HepG2 (cell line): ENCODE measurements at regions not wholly inside any gene's neighbourhood (a gene's known extent, or its start where the extent isn't known, plus 50 kb on each side); places are given as distances from the start of the nearest gene placed in this dataset.

Experiments used
- ATAC-seq: fragments of 200-7000 bp; cut with Tn5 transposase; 3 replicates; pipeline ENCODE4 v1.9.1; 2020; ENCODE audit warnings: mild to moderate bottlenecking, moderate library complexity
- BruUV-seq: library from RNA; stranded (reverse); fragments of 400-500 nt; replicated peaks from 2 replicates; lab custom pipeline; 2021; lab: Mats Ljungman, UMichigan
- CTCF ChIA-PET: fragments of 300-600 bp; formaldehyde crosslinking; extraction: SDS; loops from one replicate; lab custom pipeline; 2021; ENCODE audit warnings: low total read pairs, inconsistent platforms, low intra/inter-chr PET ratio; lab: Yijun Ruan, JAX
- POLR2A ChIA-PET: fragments of 350-600 bp; sonication (Branson Sonifier 250); formaldehyde crosslinking; loops from one replicate; lab custom pipeline; 2020; ENCODE audit warnings: antibody characterized with exemption, inconsistent platforms; lab: Yijun Ruan, JAX
- DNase-seq: peaks from one replicate; pipeline ENCODE4 v3.0.0-alpha.2; 2015; ENCODE audit warnings: low spot score
- FAIRE-seq: peaks from 3 replicates; lab custom pipeline; 2011; peaks lifted over from hg19 to GRCh38; lab: Jason Lieb, UNC
- H2AFZ ChIP-seq: one replicate; pipeline ENCODE4 v1.6.1; 2011; ENCODE audit warnings: low read length, inconsistent platforms
- H3K27ac ChIP-seq: fragments of 300-600 bp; 3 replicates; pipeline ENCODE4 v1.8.0; 2011; ENCODE audit warnings: mixed run types, mild to moderate bottlenecking, mixed read lengths, low read length, inconsistent platforms; ENCODE audit not compliant: insufficient read depth; ENCODE audit errors: extremely low read length
- H3K27me3 ChIP-seq, 2 experiments: fragments of 200-600 bp in 1 of 2; 2 replicates in 1 of 2; 3 replicates in 1 of 2; pipeline versions ENCODE4 v1.6.0 to v1.8.0; 2011; ENCODE audit warnings: low read length in 2 of 2, mild to moderate bottlenecking in 2 of 2, moderate library complexity in 2 of 2, inconsistent platforms in 1 of 2; ENCODE audit not compliant: insufficient read depth in 2 of 2, control insufficient read depth in 1 of 2
- H3K36me3 ChIP-seq, 2 experiments: fragments of 200-600 bp in 1 of 2; replicated peaks in 1 of 2; 2 replicates in 1 of 2; 3 replicates in 1 of 2; pipeline versions ENCODE4 v1.5.1 to v1.8.0; 2011; ENCODE audit warnings: low read length in 2 of 2, inconsistent platforms in 1 of 2; ENCODE audit not compliant: insufficient read depth in 2 of 2, control insufficient read depth in 1 of 2
- H3K4me1 ChIP-seq: 2 replicates; pipeline ENCODE4 v1.5.1; 2012; ENCODE audit warnings: low read length, inconsistent platforms; ENCODE audit not compliant: insufficient read depth
- H3K4me2 ChIP-seq: 2 replicates; pipeline ENCODE4 v1.6.0; 2011; ENCODE audit warnings: low read depth, low read length, inconsistent platforms
- H3K4me3 ChIP-seq, 3 experiments: fragments of 200-600 bp in 1 of 3; sonication (generic), shearing (Covaris generic) in 1 of 3; replicated peaks in 1 of 3; 2 replicates each; pipeline ENCODE4 v1.5.1; 2011 to 2016; ENCODE audit warnings: low read length in 3 of 3, inconsistent platforms in 2 of 3, low read depth in 2 of 3, mild to moderate bottlenecking in 2 of 3, control low read depth in 1 of 3, mixed read lengths in 1 of 3; ENCODE audit not compliant: insufficient read depth in 1 of 3
- H3K79me2 ChIP-seq: one replicate; pipeline ENCODE4 v1.6.1; 2011; ENCODE audit warnings: low read length, inconsistent platforms; ENCODE audit not compliant: insufficient read depth
- H3K9ac ChIP-seq: 2 replicates; pipeline ENCODE4 v1.6.0; 2011; ENCODE audit warnings: mild to moderate bottlenecking, low read depth, low read length, inconsistent platforms; ENCODE audit not compliant: insufficient read depth
- H3K9me3 ChIP-seq: 2 replicates; pipeline ENCODE4 v1.5.1; 2012; ENCODE audit warnings: mild to moderate bottlenecking, low read length
- H4K20me1 ChIP-seq: 2 replicates; pipeline ENCODE4 v1.6.0; 2011; ENCODE audit warnings: inconsistent platforms, mild to moderate bottlenecking, low read length, moderate library complexity; ENCODE audit not compliant: insufficient read depth
- CC2D1A ChIP-seq: sonication (generic); formaldehyde crosslinking; IDR thresholded peaks from 2 replicates; pipeline ENCODE4 v1.8.1; 2023; ENCODE audit warnings: mild to moderate bottlenecking, missing genetic modification reagents
- DNMT1 ChIP-seq: sonication (generic); formaldehyde crosslinking; IDR thresholded peaks from 2 replicates; pipeline ENCODE4 v1.5.1; 2020; ENCODE audit warnings: mild to moderate bottlenecking, missing genetic modification reagents
- HHEX ChIP-seq: IDR thresholded peaks from 2 replicates; pipeline ENCODE4 v1.6.1; 2016; ENCODE audit warnings: control low read depth
- HIVEP1 ChIP-seq: sonication (generic); formaldehyde crosslinking; IDR thresholded peaks from 2 replicates; pipeline ENCODE4 v1.4.0; 2020; ENCODE audit warnings: mild to moderate bottlenecking, missing genetic modification reagents
- JARID2 ChIP-seq: sonication (generic); formaldehyde crosslinking; IDR thresholded peaks from 2 replicates; pipeline ENCODE4 v1.8.1; 2023; ENCODE audit warnings: missing genetic modification reagents, inconsistent platforms; ENCODE audit not compliant: insufficient replicate concordance
- RARG ChIP-seq: sonication (generic); formaldehyde crosslinking; IDR thresholded peaks from 2 replicates; pipeline ENCODE4 v1.4.0; 2020; ENCODE audit warnings: low read depth, mild to moderate bottlenecking, missing genetic modification reagents
- RFX1 ChIP-seq: fragments of 450-650 bp; IDR thresholded peaks from 2 replicates; pipeline ENCODE4 v1.6.1; 2017
- SUZ12 ChIP-seq: fragments of 150-350 bp; IDR thresholded peaks from 2 replicates; pipeline ENCODE4 v1.6.1; 2014; ENCODE audit warnings: low read depth, low read length
- TOE1 ChIP-seq: sonication (generic); formaldehyde crosslinking; IDR thresholded peaks from 2 replicates; pipeline ENCODE4 v1.4.0; 2020; ENCODE audit warnings: mild to moderate bottlenecking, missing genetic modification reagents
- XBP1 ChIP-seq: sonication (generic); formaldehyde crosslinking; IDR thresholded peaks from 2 replicates; pipeline ENCODE4 v1.5.0; 2020; ENCODE audit warnings: missing genetic modification reagents
- ZBTB8A ChIP-seq: sonication (generic); formaldehyde crosslinking; IDR thresholded peaks from 2 replicates; pipeline ENCODE4 v1.4.0; 2020; ENCODE audit warnings: mild to moderate bottlenecking, low read depth, missing genetic modification reagents, borderline replicate concordance
- ZFY ChIP-seq: sonication (generic); formaldehyde crosslinking; IDR thresholded peaks from 2 replicates; pipeline ENCODE4 v1.4.0; 2020; ENCODE audit warnings: missing genetic modification reagents
- ZNF207 ChIP-seq: fragments of 450-650 bp; IDR thresholded peaks from 2 replicates; pipeline ENCODE4 v1.6.1; 2016; ENCODE audit warnings: antibody characterized with exemption, borderline replicate concordance
- ZNF33B ChIP-seq: sonication (generic); formaldehyde crosslinking; IDR thresholded peaks from 2 replicates; pipeline ENCODE4 v1.5.1; 2020; ENCODE audit warnings: mild to moderate bottlenecking, missing genetic modification reagents
- ZSCAN9 ChIP-seq: IDR thresholded peaks from 2 replicates; pipeline ENCODE4 v1.6.1; 2016; ENCODE audit warnings: borderline replicate concordance
- WGBS: methylation state at CpG from one replicate; pipeline ENCODE4 v1.1.6; 2017; ENCODE audit warnings: low lambda C conversion rate; 5-methylcytosine and 5-hydroxymethylcytosine counted together
- in situ Hi-C: cut with HindIII; loops from 2 replicates; pipeline ENCODE4 v1.10.0; 2017; ENCODE audit warnings: low pct_unique_long_range_greater_than_20kb; ENCODE audit not compliant: extremely low pct_ligation_motif_present
- intact Hi-C: fragments of 100-400 bp; cut with micrococcal nuclease; formaldehyde crosslinking; loops from one replicate; pipeline ENCODE4 v1.10.0; 2022; ENCODE audit not compliant: unreplicated experiment
- TF ChIP-seq, protein P1 (sequence below): sonication (generic); formaldehyde crosslinking; IDR thresholded peaks from 2 replicates; pipeline ENCODE4 v1.8.1; 2022; ENCODE audit warnings: mild to moderate bottlenecking, missing genetic modification reagents
- TF ChIP-seq, protein P2 (sequence below): conservative IDR thresholded peaks from 2 replicates; pipeline ENCODE4 v1.6.1; 2018; ENCODE audit warnings: missing genetic modification reagents
- TF ChIP-seq, protein P3 (sequence below): sonication (generic); formaldehyde crosslinking; IDR thresholded peaks from 2 replicates; pipeline ENCODE4 v1.8.1; 2023; ENCODE audit warnings: missing genetic modification reagents, mild to moderate bottlenecking, borderline replicate concordance
- TF ChIP-seq, protein P4 (sequence below): sonication (generic); formaldehyde crosslinking; conservative IDR thresholded peaks from 2 replicates; pipeline ENCODE4 v1.4.0; 2020; ENCODE audit warnings: missing genetic modification reagents

DNA sequence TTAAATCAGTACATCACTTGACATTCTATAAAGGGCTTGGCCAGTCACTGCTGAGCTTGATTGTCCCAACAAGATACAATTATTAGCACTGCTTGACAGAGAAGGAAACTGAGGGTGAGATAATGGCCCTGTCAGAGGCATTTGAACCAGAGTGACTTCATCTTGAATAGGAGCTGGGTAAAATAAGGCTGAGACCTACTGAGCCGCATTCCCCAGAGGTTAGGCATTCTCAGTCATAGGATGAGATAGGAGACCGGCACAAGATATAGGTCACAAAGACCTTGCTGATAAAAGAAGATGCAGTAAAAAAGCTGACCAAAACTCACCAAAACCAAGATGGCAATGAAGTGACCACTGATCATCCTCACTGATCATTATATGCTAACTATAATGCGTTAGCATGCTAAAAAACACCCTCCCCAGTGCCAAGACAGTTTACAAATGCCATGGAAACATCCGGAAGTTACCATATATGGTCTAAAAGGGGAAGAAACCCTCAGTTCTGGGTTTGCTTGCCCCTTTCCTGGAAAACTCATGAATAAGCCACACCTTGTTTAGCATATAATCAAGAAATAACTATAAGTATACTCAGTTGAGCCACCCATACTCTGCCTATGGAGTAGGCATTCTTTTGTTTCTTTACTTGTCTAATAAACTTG, 239.1 kb upstream of the SETMAR start:
- no TSS peak for BruUV-seq
- WGBS, result 81% methylated on average over 4 of the region's 4 CpGs
- FAIRE-seq, result no peak

More for the DNA sequence above, 239.1 kb upstream of the SETMAR start:
- intact Hi-C loops, result no loop called here
- H4K20me1 ChIP-seq, result no peaks in the 10 kb centered on the region
- TF ChIP-seq, protein P1, sequence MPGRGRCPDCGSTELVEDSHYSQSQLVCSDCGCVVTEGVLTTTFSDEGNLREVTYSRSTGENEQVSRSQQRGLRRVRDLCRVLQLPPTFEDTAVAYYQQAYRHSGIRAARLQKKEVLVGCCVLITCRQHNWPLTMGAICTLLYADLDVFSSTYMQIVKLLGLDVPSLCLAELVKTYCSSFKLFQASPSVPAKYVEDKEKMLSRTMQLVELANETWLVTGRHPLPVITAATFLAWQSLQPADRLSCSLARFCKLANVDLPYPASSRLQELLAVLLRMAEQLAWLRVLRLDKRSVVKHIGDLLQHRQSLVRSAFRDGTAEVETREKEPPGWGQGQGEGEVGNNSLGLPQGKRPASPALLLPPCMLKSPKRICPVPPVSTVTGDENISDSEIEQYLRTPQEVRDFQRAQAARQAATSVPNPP (CRISPR knock-in tag), result no peak
- TF ChIP-seq HIVEP1 (CRISPR knock-in tag), result no peak
- no peak for TF ChIP-seq HHEX (CRISPR knock-in tag)
- TF ChIP-seq RFX1, result no peak
- TF ChIP-seq ZFY (CRISPR knock-in tag), result no peak
- TF ChIP-seq ZNF33B, result no peak
- no peak for TF ChIP-seq ZSCAN9 (CRISPR knock-in tag)
- no peak for TF ChIP-seq JARID2 (CRISPR knock-in tag)
- no peak for TF ChIP-seq ZNF207
- TF ChIP-seq, protein P2, sequence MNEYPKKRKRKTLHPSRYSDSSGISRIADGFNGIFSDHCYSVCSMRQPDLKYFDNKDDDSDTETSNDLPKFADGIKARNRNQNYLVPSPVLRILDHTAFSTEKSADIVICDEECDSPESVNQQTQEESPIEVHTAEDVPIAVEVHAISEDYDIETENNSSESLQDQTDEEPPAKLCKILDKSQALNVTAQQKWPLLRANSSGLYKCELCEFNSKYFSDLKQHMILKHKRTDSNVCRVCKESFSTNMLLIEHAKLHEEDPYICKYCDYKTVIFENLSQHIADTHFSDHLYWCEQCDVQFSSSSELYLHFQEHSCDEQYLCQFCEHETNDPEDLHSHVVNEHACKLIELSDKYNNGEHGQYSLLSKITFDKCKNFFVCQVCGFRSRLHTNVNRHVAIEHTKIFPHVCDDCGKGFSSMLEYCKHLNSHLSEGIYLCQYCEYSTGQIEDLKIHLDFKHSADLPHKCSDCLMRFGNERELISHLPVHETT (CRISPR knock-in tag), result no peak
- TF ChIP-seq TOE1 (CRISPR knock-in tag), result no peak
- TF ChIP-seq ZBTB8A (CRISPR knock-in tag), result no peak
- no peak for TF ChIP-seq SUZ12
- no peak for TF ChIP-seq RARG (CRISPR knock-in tag)
- TF ChIP-seq CC2D1A (CRISPR knock-in tag), result no peak
- TF ChIP-seq, protein P3, sequence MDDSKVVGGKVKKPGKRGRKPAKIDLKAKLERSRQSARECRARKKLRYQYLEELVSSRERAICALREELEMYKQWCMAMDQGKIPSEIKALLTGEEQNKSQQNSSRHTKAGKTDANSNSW (CRISPR knock-in tag), result no peak
- TF ChIP-seq DNMT1, result no peak
- no peak for TF ChIP-seq XBP1
- TF ChIP-seq, protein P4, sequence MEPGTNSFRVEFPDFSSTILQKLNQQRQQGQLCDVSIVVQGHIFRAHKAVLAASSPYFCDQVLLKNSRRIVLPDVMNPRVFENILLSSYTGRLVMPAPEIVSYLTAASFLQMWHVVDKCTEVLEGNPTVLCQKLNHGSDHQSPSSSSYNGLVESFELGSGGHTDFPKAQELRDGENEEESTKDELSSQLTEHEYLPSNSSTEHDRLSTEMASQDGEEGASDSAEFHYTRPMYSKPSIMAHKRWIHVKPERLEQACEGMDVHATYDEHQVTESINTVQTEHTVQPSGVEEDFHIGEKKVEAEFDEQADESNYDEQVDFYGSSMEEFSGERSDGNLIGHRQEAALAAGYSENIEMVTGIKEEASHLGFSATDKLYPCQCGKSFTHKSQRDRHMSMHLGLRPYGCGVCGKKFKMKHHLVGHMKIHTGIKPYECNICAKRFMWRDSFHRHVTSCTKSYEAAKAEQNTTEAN (CRISPR knock-in tag), result no peak
- ATAC-seq (no peak), DNase-seq (no peak)
- POLR2A ChIA-PET, result no interaction called here
- H3K9me3 ChIP-seq, result no peaks in the 10 kb centered on the region
- H3K4me1 ChIP-seq, result no peaks in the 10 kb centered on the region
- no peak overlapping the region for H3K27ac ChIP-seq
- H3K9ac ChIP-seq, result no peak overlapping the region
- H3K4me2 ChIP-seq, result no peak overlapping the region
- H3K79me2 ChIP-seq, result no peaks in the 10 kb centered on the region
- H3K4me3 ChIP-seq, result no peak overlapping the region
- no peak overlapping the region for H2AFZ ChIP-seq
- in situ Hi-C loops, result no loop called here
- no peaks in the 10 kb centered on the region for H3K36me3 ChIP-seq
- H3K27me3 ChIP-seq, result no peaks in the 10 kb centered on the region
- CTCF ChIA-PET, result no interaction called here
